WTC11 (cell line): ENCODE measurements at regions not wholly inside any gene's neighbourhood (a gene's known extent, or its start where the extent isn't known, plus 50 kb on each side); places are given as distances from the start of the nearest gene placed in this dataset.
A peak's percentile ranks its signal among the peaks of the same experiment; 100 is the strongest.

ENCODE experiments used
- ATAC-seq: fragments of 200-7000 bp; cut with Tn5 transposase; 2 replicates; pipeline ENCODE4 v1.10.0; 2021; ENCODE audit warnings: mild to moderate bottlenecking, moderate library complexity
- CTCF ChIA-PET: fragments of 300-600 bp; sonication (Branson Sonifier 250); formaldehyde crosslinking; loops from one replicate; lab custom pipeline; 2021; ENCODE audit warnings: antibody characterized with exemption; lab: Charles Lee
- POLR2A ChIA-PET: fragments of 350-600 bp; sonication (Branson Sonifier 250); formaldehyde crosslinking; loops from one replicate; lab custom pipeline; 2021; ENCODE audit warnings: antibody characterized with exemption; lab: Charles Lee
- DNase-seq: peaks from one replicate; pipeline ENCODE4 v3.0.0; 2021; ENCODE audit warnings: low spot score
- H3K27ac Mint-ChIP-seq: 2 replicates; pipeline ENCODE4 v1.8.0; 2021; ENCODE audit warnings: mixed read lengths
- H3K27me3 Mint-ChIP-seq: 2 replicates; pipeline ENCODE4 v1.8.0; 2021; ENCODE audit warnings: low read depth, mild to moderate bottlenecking, moderate library complexity, mixed read lengths
- H3K36me3 Mint-ChIP-seq: 2 replicates; pipeline ENCODE4 v1.8.0; 2021; ENCODE audit warnings: mixed read lengths
- H3K4me1 Mint-ChIP-seq: 2 replicates; pipeline ENCODE4 v1.8.0; 2022; ENCODE audit warnings: mixed read lengths
- H3K4me3 Mint-ChIP-seq: 2 replicates; pipeline ENCODE4 v1.8.0; 2021; ENCODE audit warnings: mild to moderate bottlenecking, moderate library complexity, mixed read lengths
- H3K9me3 Mint-ChIP-seq: 2 replicates; pipeline ENCODE4 v1.8.0; 2021; ENCODE audit warnings: mixed read lengths
- GRHL2 ChIP-seq: fragments of 250-450 bp; sonication (Bioruptor Pico); IDR thresholded peaks from 2 replicates; pipeline ENCODE4 v1.8.0; 2022; ENCODE audit warnings: mild to moderate bottlenecking, moderate library complexity; ENCODE audit not compliant: insufficient replicate concordance, severe bottlenecking
- JUN ChIP-seq: sonication (generic); formaldehyde crosslinking; IDR thresholded peaks from 2 replicates; pipeline ENCODE4 v1.8.0; 2023; ENCODE audit warnings: mild to moderate bottlenecking, missing genetic modification reagents
- NFE2L1 ChIP-seq: sonication (generic); formaldehyde crosslinking; IDR thresholded peaks from 2 replicates; pipeline ENCODE4 v1.8.1; 2023; ENCODE audit warnings: missing genetic modification reagents
- PRDM15 ChIP-seq: sonication (generic); formaldehyde crosslinking; IDR thresholded peaks from 2 replicates; pipeline ENCODE4 v1.8.0; 2022; ENCODE audit warnings: missing genetic modification reagents
- RORB ChIP-seq: fragments of 250-450 bp; sonication (Bioruptor Pico); IDR thresholded peaks from 2 replicates; pipeline ENCODE4 v1.9.0; 2021; ENCODE audit warnings: mild to moderate bottlenecking
- SMAD3 ChIP-seq: sonication (generic); formaldehyde crosslinking; IDR thresholded peaks from 2 replicates; pipeline ENCODE4 v1.8.0; 2022; ENCODE audit warnings: missing genetic modification reagents, mild to moderate bottlenecking, borderline replicate concordance
- TCF7 ChIP-seq: sonication (generic); formaldehyde crosslinking; IDR thresholded peaks from 2 replicates; pipeline ENCODE4 v1.8.0; 2022; ENCODE audit warnings: mild to moderate bottlenecking, low read depth, missing genetic modification reagents, moderate library complexity
- USF1 ChIP-seq: sonication (generic); formaldehyde crosslinking; IDR thresholded peaks from 2 replicates; pipeline ENCODE4 v1.8.0; 2022; ENCODE audit warnings: mild to moderate bottlenecking, missing genetic modification reagents
- ZNF121 ChIP-seq: sonication (generic); formaldehyde crosslinking; IDR thresholded peaks from 2 replicates; pipeline ENCODE4 v1.8.0; 2023; ENCODE audit warnings: missing genetic modification reagents
- TF ChIP-seq, protein P1 (sequence below): fragments of 250-450 bp; sonication (Bioruptor Pico); IDR thresholded peaks from 2 replicates; pipeline ENCODE4 v1.9.0; 2021; ENCODE audit warnings: mild to moderate bottlenecking
- TF ChIP-seq, protein P2 (sequence below): sonication (generic); formaldehyde crosslinking; IDR thresholded peaks from 2 replicates; pipeline ENCODE4 v1.8.1; 2023; ENCODE audit warnings: mild to moderate bottlenecking, moderate library complexity, missing genetic modification reagents
- TF ChIP-seq, protein P3 (sequence below): sonication (generic); formaldehyde crosslinking; IDR thresholded peaks from 2 replicates; pipeline ENCODE4 v1.8.0; 2022; ENCODE audit warnings: mild to moderate bottlenecking, missing genetic modification reagents
- TF ChIP-seq, protein P4 (sequence below): fragments of 250-450 bp; sonication (Bioruptor Pico); IDR thresholded peaks from 2 replicates; pipeline ENCODE4 v1.8.0; 2021; ENCODE audit warnings: mild to moderate bottlenecking
- TF ChIP-seq, protein P5 (sequence below): fragments of 250-450 bp; sonication (Bioruptor Pico); IDR thresholded peaks from 2 replicates; pipeline ENCODE4 v1.9.0; 2021; ENCODE audit warnings: mild to moderate bottlenecking

- ATAC-seq = no peak
- TF ChIP-seq, protein P1, sequence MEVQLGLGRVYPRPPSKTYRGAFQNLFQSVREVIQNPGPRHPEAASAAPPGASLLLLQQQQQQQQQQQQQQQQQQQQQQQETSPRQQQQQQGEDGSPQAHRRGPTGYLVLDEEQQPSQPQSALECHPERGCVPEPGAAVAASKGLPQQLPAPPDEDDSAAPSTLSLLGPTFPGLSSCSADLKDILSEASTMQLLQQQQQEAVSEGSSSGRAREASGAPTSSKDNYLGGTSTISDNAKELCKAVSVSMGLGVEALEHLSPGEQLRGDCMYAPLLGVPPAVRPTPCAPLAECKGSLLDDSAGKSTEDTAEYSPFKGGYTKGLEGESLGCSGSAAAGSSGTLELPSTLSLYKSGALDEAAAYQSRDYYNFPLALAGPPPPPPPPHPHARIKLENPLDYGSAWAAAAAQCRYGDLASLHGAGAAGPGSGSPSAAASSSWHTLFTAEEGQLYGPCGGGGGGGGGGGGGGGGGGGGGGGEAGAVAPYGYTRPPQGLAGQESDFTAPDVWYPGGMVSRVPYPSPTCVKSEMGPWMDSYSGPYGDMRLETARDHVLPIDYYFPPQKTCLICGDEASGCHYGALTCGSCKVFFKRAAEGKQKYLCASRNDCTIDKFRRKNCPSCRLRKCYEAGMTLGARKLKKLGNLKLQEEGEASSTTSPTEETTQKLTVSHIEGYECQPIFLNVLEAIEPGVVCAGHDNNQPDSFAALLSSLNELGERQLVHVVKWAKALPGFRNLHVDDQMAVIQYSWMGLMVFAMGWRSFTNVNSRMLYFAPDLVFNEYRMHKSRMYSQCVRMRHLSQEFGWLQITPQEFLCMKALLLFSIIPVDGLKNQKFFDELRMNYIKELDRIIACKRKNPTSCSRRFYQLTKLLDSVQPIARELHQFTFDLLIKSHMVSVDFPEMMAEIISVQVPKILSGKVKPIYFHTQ (CRISPR knock-in tag) = no peak
- TF ChIP-seq SMAD3 (CRISPR knock-in tag) = no peak
- TF ChIP-seq, protein P2, sequence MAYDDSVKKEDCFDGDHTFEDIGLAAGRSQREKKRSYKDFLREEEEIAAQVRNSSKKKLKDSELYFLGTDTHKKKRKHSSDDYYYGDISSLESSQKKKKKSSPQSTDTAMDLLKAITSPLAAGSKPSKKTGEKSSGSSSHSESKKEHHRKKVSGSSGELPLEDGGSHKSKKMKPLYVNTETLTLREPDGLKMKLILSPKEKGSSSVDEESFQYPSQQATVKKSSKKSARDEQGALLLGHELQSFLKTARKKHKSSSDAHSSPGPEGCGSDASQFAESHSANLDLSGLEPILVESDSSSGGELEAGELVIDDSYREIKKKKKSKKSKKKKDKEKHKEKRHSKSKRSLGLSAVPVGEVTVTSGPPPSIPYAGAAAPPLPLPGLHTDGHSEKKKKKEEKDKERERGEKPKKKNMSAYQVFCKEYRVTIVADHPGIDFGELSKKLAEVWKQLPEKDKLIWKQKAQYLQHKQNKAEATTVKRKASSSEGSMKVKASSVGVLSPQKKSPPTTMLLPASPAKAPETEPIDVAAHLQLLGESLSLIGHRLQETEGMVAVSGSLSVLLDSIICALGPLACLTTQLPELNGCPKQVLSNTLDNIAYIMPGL = no peak
- TF ChIP-seq, protein P3, sequence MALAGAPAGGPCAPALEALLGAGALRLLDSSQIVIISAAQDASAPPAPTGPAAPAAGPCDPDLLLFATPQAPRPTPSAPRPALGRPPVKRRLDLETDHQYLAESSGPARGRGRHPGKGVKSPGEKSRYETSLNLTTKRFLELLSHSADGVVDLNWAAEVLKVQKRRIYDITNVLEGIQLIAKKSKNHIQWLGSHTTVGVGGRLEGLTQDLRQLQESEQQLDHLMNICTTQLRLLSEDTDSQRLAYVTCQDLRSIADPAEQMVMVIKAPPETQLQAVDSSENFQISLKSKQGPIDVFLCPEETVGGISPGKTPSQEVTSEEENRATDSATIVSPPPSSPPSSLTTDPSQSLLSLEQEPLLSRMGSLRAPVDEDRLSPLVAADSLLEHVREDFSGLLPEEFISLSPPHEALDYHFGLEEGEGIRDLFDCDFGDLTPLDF (CRISPR knock-in tag) = no peak
- TF ChIP-seq ZNF121 (CRISPR knock-in tag) = no peak
- TF ChIP-seq JUN (CRISPR knock-in tag) = no peak
- TF ChIP-seq PRDM15 (CRISPR knock-in tag) = no peak
- no peak for TF ChIP-seq TCF7
- TF ChIP-seq, protein P4, sequence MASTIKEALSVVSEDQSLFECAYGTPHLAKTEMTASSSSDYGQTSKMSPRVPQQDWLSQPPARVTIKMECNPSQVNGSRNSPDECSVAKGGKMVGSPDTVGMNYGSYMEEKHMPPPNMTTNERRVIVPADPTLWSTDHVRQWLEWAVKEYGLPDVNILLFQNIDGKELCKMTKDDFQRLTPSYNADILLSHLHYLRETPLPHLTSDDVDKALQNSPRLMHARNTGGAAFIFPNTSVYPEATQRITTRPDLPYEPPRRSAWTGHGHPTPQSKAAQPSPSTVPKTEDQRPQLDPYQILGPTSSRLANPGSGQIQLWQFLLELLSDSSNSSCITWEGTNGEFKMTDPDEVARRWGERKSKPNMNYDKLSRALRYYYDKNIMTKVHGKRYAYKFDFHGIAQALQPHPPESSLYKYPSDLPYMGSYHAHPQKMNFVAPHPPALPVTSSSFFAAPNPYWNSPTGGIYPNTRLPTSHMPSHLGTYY (CRISPR knock-in tag) = no peak
- TF ChIP-seq GRHL2 = no peak
- TF ChIP-seq USF1 = no peak
- TF ChIP-seq, protein P5, sequence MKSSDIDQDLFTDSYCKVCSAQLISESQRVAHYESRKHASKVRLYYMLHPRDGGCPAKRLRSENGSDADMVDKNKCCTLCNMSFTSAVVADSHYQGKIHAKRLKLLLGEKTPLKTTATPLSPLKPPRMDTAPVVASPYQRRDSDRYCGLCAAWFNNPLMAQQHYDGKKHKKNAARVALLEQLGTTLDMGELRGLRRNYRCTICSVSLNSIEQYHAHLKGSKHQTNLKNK (CRISPR knock-in tag) = no peak
- Mint-ChIP-seq H3K4me1 (peaks cover 16% of the 10 kb centered on the region), H3K36me3 (no peaks in the 10 kb centered on the region), H3K4me3 (no peak overlapping the region), H3K27ac (no peak overlapping the region), H3K27me3 (no peaks in the 10 kb centered on the region), H3K9me3 (peaks cover 3% of the 10 kb centered on the region; the same call in 1 of the 2 replicates)
- POLR2A ChIA-PET = no interaction called here
- no peak for DNase-seq
- CTCF ChIA-PET = interaction anchor here (0.7 kb wide), 1 partner anchor 245 kb away, joined by 3 read pairs; no protein-coding TSS in a partner anchor
Measured at GRCh38 chr18:75898651-75899050, 471.1 kb upstream of the SMIM21 start.

DNA sequence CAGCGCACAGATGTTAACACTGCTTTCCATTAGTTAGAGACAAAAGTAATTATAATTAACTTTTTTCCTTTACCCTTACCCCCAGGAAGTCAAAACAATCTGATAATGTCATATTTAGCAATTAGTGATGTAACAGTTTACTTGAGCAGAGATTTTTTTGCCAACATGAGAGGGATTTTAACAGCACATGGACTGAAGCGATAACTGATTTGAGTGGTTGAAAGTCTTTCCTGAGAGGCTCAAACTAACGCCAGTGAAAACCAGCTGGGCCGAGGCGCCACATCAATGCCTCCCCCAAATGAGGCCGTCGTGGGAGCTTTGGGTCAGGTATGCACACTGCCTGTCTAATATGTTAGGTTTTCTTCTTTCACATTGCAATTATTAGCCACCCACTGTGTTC lies 469.9 kb upstream of the SMIM21 start:
- Mint-ChIP-seq H3K9me3 (peaks cover 3% of the 10 kb centered on the region; the same call in 1 of the 2 replicates), H3K4me3 (no peak overlapping the region), H3K4me1 (peaks cover 16% of the 10 kb centered on the region), H3K27ac (no peak overlapping the region), H3K36me3 (no peaks in the 10 kb centered on the region), H3K27me3 (no peaks in the 10 kb centered on the region)
- TF ChIP-seq RORB (CRISPR knock-in tag) = no peak
- TF ChIP-seq NFE2L1 (CRISPR knock-in tag) = 0 out of 2 replicates have a peak, but pooled peaks have one; percentile 16
- POLR2A ChIA-PET = no interaction called here
- DNase-seq = no peak
- no peak for ATAC-seq
- CTCF ChIA-PET = interaction anchor here (1.0 kb wide), 1 partner anchor 455 kb away, joined by 7 read pairs; no protein-coding TSS in a partner anchor
